Astrocyte of the hippocampus (primary cell): ENCODE measurements at regions not wholly inside any gene's neighbourhood (a gene's known extent, or its start where the extent isn't known, plus 50 kb on each side); places are given as distances from the start of the nearest gene placed in this dataset.
"Not testable (repeated sequence)": the region's sequence is repeated elsewhere in the genome, so short reads cannot be mapped to it uniquely, and the experiment has no call there.

Experiments used
- DNase-seq: peaks from one replicate; pipeline ENCODE4 v3.0.0; 2011; ENCODE audit warnings: low read depth, low spot score

DNA sequence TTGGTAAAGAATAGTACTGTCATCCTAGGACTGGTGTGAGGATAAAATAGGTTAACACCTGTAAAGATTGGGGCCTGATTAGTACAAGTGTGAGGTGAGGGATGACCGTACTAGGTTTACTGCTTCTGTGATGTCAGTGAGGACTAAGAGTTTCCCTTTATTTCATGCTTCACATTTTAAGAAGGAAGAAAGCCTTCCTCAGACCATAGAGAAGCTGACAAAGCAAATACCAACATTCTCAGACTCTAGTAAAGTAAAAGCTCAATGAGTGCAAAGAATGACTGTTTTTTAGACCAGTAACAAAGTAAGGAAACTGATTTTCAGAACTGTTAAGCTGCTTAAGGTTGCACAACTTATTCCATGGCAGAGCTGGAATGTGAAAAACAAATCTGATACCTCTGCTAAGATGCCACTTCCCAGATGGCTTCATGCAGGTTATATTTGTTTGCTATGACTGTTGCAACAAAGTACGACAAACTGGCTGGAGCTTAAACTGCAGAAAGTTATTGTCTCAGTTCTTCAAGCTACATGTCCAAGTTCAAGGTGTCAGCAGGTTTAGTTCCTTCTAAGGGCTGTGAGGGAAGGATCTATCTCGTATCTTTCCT, 354.9 kb downstream of the RSL24D1 start:
- no peak for DNase-seq

GRCh38 chr15:54840621-54841398, 355.9 kb downstream of the RSL24D1 start:
- DNase-seq = no peak

GRCh38 chr15:54839379-54839778, 357.4 kb downstream of the RSL24D1 start:
- no peak for DNase-seq

- no peak for DNase-seq
Observed at GRCh38 chr15:54836052-54836795, 360.5 kb downstream of the RSL24D1 start.

DNA sequence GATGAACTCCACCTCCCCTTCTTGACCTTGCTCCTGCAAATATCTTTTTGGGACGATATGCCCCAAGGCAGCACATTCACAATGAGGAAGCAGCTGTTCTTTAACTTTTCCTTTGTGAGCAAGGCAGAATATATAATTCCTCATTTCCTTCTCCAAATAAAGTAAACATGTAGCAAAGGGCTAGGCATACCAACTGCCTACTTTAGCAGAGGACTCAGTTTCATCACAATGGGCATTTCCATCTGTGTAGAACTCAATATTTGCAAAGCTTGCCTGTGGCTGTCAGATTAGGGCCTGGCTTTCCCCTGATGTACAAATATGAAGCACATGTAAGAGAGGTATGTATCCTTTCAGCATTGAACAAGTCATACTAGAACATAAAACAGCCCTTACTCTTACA, 366.9 kb downstream of the RSL24D1 start:
- DNase-seq = no peak

- DNase-seq = no peak
Observed at GRCh38 chr15:54820811-54821210, 375.9 kb downstream of the RSL24D1 start.

DNA sequence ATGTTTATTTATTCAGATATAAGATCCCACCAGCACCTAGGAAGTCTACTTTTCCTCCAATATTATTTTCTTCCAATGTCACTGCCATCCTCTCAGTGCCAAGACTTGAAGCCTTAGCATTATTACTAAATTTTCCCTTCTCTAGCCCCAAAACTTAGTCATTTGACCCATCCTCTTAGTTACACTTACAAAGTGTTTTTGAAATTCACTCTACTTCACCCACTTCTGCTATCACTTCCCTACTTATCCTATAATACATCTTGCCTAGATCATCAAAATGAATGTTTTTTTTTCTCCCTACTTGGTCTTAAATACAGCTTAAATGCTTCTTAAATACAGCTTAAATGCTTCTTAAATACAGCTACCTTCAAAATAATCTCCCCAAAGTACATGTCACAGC, 376.6 kb downstream of the RSL24D1 start:
- DNase-seq = no peak

DNA sequence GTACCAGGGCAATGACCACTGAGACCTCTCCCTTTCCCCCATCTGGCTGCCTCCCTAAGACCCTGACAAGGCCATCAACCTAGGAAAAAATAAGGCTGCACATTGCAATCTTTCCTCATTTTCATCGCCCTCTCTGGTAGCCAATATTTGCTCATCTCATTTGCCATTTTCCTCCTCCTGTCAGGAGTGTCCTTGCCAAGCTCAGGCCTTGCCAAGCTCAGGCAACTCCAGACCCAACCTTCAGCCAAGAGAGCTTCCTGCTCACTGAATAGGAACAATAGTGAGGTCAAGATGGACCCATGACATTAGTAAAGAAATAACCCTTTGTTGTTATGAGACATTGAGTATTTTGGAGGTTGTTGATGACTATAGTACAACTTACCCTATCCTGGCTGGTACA, 380.3 kb downstream of the RSL24D1 start:
- DNase-seq = no peak

GRCh38 chr15:54815556-54815955, 381.2 kb downstream of the RSL24D1 start:
- DNase-seq = no peak

- DNase-seq = no peak
Observed at GRCh38 chr15:54812383-54812782, 384.4 kb downstream of the RSL24D1 start.

DNA sequence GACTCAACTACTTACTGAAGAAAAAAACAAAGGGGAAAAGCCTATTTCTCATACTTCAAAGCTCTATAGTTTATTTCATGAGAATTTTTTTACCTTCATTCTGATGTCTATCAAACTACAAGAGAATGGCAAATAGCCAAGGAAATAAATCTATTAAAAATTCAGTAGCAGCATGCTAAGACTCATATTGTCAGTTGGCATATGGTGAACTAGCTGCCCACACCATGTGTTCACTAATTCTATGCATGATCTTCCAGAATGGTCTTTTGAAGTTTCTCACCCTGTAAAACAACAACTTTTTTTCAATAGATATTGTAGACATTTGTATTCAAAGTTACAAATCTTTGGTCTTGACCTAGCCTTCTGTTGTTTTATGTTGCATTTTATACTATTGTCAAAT, 386.2 kb downstream of the RSL24D1 start:
- DNase-seq = no peak

- DNase-seq = no peak
Observed at GRCh38 chr15:54810031-54810430, 386.7 kb downstream of the RSL24D1 start.

DNA sequence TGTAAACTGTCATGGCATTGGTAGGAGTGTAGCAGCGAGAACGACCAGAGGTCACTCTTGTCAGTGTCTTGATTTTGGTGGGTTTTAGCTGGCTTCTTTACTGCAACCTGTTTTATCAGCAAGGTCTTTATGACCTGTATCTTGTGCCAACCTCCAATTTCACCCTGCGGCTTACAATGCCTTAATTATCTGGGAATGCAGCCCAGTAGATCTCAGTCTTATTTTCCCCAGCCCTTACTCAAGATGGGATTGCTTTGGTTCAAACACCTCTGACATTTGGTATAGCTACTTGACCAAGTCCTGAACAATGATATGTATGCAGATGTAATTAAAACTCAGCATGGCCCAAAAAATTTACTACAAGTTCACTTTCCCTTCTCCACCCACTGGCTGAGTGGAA, 388.4 kb downstream of the RSL24D1 start:
- no peak for DNase-seq

- no peak for DNase-seq
Observed at GRCh38 chr15:54803987-54804386, 392.8 kb downstream of the RSL24D1 start.

DNA sequence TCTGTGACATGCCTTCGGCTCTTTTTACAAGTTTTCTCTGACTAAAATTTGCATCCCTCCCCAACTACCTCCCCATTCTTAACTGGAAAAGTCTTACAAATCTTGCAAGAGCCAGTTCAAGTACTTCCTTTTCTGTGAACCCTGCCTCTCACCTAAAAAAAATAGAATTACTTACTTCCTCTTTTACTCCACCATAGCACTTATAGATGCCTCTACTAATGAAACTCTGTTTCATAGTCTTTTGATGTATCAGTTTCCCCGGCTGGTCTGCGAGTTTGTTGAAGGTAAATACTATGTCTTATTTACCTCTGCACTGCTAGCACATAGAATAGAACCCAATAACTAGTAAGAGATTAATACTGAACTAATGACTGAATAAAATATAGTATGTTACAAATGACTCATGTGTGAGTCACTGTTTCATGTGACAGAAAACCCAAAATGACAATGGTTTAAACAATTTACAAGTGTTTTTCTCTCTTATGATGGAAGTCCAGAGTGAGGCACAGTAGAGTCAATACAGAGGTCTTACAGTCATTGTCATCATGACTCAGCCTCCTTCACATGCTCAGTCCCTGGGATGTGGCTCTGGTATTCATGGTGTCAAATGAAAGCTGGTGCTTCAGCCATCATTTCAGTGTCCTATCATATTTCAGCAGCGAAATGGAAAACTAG, 393.5 kb downstream of the RSL24D1 start:
- DNase-seq = no peak

GRCh38 chr15:54792526-54792925, 404.2 kb downstream of the RSL24D1 start:
- no peak for DNase-seq

DNA sequence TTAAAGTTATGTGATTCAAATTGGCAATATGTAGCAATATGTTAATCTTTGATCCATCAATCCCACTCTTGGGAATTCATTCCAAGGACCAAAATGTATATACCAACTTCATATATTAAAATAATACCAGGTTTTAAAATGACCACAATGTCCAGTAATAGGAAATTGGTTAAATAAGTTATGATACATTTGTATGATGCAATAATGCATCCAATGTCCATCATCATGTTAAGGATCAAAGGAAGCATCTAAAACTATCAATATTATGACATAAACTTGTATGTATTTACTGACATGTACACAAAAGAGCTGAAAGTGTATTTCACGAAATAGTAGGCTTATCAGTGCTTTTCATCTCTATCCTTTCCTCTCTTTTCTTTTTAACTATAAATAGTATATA, 406.0 kb downstream of the RSL24D1 start:
- no peak for DNase-seq

DNA sequence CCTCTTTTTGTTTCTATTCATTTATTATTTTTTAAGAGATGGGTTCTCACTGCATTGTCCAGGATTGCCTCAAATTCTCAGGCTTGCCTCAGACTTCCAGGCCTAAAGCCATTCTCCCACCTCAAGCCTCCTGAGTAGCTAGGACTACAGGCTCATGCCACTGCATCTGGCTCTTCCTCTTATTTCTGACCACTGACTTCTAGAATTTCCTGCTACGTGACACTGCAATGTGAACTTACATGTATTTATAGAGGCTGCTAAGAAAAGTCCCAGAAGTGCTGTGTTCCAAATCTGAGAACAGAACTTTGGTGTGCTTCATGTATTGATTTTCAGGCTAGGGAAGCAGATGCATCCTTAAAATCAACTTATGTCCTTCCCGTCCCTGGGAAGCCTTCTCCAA, 407.4 kb downstream of the RSL24D1 start:
- DNase-seq = no peak

- DNase-seq = not testable (repeated sequence)
Observed at GRCh38 chr15:54781220-54781619, 415.5 kb downstream of the RSL24D1 start.

DNA sequence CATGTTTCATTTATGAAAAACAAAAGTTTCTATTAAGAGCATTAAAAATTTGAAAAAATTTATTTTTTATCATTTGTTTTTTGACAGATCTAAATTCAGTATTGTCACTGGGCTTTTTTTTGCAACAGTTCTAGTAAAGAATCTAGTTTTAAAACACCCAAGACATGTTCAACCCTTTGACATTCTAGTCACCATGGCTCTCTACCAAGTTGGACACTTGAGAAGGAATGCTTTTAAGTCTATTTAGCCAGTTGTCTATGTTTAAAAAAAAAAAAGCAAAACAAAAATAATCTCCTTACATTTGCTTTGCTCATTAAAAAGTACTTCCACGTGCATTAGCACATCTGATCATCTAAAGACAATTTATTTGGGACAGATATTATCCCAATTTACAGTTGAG, 417.5 kb downstream of the RSL24D1 start:
- no peak for DNase-seq

- no peak for DNase-seq
Observed at GRCh38 chr15:54776410-54776809, 420.3 kb downstream of the RSL24D1 start.

- DNase-seq = no peak
Observed at GRCh38 chr15:54772663-54773062, 424.1 kb downstream of the RSL24D1 start.
